ENCODE measurements at regions not wholly inside any gene's neighbourhood (a gene's known extent, or its start where the extent isn't known, plus 50 kb on each side); places are given as distances from the start of the nearest gene placed in this dataset.
A peak's percentile ranks its signal among the peaks of the same experiment; 100 is the strongest.

DNA sequence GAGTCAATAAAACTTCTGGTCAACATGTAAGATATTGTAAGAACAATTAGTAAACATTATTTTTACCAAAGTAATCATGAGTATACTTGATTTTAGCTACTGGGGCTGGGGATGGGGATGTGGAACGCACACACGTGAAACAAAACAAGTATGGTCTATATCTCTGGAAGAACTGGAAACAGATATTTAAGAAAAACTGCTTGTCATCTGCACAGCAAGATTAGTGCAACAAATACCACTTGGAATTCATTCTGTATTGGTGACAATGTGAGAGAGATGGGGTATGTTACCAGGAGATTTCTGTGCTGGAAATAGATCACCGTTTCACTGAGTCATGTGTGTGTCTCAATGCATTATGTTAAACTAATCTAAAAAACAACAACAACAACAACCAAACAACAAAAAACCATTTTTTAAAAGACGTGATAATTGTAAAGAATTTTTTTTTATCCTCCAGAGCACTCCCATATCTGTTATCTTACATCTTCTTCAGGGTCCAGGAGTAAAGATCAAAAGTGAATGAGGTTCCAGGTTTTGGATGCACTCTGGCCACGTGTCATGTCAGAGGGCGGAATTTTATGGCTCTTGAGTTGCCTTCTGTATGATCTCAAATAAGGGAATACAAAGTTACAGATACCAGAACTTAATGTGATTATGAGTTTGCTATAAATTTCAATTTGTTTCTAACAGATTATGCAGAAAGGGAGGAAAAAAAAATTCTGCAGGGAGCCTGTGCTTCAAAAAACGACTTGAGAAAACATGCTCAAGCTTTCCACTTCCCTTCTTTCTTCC, 153.0 kb downstream of the BBOX1 start:
- DNase-seq (ENCODE audit: low spot score): no peak

GRCh38 chr11:27192184-27192583, 151.6 kb downstream of the BBOX1 start:
- no peak for DNase-seq (ENCODE audit: low spot score)

DNA sequence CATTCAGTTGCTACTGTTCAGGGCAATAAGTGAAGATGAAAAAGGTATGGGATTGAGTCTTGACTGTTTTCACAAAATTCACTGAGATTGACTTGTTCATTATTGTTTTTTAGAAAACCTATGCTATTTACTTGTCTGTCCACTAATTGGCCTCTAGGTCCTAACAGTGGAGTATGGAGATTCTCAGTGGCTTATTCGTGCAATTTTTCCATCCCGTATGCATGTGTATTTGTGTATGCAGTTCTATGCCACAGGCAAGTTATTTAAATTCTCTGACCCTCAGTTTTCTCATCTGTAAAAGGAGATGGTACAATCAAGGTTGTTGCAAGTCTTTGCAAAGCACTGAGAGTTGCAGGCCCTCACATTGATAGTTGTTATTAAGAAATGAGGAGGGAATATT, 151.0 kb downstream of the BBOX1 start:
- no peak for DNase-seq (ENCODE audit: low spot score)

- no peak for DNase-seq (ENCODE audit: low spot score)
Observed at GRCh38 chr11:27188696-27189095, 148.1 kb downstream of the BBOX1 start.

DNA sequence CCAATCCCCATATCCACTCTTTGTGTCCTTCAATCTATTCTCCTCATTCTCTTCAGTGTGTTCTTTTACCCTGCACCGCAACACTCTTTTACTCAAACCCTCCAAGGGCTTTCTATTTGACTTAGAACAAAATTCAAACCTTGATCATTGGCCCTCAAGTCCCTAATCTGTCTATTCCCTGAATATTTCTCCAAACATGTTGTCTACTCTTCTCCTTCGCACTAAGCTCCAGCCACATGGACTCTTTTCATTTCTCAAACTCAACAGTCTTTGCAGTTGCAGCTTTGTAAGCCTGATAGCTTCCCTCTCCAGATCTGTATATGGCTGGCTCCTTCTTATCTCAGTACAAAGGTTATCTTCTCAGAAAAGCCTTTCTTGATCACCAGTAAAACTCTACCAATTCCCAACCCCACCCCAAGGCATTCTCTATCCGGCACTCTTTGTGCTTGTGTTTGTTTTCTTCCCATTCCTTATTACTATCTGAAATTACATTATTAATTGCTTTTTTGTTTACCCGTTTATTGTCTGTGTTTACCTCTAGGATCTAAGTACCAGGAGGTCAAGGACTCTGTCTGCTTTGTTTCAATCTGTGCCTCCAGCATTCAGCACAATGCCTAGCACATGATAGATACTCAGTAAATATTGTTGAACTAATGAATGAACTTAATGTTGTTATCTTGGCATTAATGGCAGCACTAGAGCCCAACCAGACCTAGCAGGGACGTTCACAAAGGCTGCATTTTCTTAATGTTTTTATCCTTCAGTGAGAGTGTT, 147.4 kb downstream of the BBOX1 start:
- no peak for DNase-seq (ENCODE audit: low spot score)

DNA sequence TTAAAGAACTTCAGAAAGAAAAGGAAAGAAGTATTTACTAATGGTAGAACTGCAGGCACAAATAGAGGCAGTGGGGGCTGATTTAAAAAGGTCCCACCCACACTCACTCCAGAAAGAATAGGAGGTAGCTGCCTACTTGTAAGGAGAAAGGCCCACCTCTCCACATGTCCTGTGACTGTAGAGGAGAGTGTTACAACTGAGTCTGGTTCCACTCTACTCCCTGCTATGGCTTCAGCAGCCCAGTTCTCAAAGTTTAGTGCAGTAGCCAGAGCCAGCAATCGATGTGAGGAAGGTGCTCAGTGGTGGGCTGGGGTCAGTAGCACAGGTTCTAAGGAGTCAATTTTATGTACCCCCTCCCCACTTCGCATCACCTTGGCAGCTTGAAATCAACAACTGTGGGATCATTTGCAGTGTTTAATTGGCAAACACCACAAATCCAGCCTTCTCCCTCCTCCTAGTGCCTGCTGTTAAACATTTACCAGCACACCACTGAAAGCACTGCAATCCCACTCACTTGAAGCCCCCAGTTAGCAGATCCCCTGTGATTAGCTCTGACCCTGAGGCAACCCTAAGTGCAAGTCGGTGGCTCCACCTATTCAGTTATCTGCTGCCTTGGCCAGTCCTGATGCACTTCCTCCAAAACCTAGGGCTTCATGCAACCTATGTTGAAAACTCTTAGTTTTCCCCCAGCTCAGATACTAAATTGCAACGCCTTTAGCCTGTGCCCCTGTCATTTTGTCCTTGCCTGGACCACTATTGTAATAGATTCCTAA, 146.6 kb downstream of the BBOX1 start:
- DNase-seq (ENCODE audit: low spot score): no peak

- DNase-seq (ENCODE audit: low spot score): no peak
Observed at GRCh38 chr11:27186580-27186979, 146.0 kb downstream of the BBOX1 start.

GRCh38 chr11:27184458-27185312, 144.1 kb downstream of the BBOX1 start:
- DNase-seq (ENCODE audit: low spot score): no peak

DNA sequence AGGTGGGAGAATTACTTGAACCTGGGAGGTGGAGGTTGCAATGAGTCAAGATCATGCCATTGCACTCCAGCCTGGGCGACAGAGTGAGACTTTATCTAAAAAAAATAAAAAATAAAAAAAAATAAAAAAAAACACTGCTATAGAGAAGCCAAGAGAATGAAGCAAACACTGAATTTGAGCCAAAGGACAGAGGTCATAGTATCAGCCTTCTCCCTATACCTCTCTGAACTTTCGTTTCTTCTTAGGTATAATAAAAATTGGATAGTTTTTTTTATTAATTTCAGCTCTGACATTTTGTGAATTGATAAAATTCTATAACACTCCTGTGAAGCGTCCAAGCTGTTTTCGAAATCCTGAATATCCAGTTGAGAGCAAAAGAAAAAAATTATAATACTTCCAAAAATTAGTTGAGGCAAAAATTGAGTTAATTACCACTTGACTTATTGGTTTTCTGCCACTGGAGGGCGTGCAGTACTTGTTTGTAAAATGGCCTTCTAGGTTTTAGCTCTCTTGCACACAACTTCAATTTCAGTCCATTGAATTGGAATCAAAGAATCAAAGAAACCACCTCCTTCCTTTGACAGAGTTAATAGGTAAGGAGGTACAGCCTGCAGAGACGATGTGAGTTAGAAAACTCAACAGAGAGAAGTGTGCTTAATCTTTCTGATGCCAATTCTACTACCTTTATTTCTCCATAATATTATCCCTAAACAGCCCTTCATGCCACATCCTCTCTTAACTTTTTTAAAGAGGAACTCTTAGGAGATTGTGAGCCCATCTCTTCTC, 143.2 kb downstream of the BBOX1 start:
- DNase-seq (ENCODE audit: low spot score): peak; percentile 62

DNA sequence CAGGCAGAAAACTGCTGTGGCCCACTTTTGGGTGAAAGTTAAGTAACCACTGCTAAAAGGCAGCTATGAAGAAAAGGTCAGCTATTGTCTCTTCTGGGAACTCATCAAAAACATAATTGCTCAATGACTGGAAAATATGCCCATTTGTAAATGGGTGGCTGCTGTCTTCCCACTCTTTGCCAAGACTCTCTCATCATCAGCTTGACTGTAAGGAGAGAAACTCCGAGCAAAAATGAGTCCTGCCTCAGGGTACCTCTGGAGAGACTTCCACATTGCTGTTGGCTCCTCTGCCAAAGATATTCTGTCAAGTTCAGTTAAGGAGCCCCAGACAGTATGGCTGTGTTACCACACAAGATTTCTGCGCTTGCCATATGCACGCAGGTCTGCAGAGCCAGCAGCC, 138.7 kb downstream of the BBOX1 start:
- no peak for DNase-seq (ENCODE audit: low spot score)

DNA sequence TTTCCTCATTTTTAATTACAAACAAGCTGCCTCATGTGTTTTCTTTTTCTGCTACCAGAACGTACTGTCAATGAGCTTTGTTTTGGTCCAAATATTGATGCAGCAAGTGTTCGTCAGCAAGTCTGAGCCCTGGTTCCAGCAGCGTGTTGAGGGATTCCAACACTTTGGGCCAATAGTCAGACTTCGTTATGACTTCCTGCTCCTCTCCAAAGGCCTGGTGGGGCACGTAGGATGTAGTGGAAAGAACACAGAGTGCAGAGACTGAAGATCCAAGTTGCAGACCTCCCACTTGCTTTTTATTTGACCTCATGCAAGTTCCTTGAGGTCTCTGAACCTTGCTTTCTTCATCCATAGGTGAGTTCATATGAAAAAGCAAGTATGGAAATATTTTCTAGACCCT, 138.2 kb downstream of the BBOX1 start:
- DNase-seq (ENCODE audit: low spot score): no peak
